Frontal cortex (tissue), 3 donors: ENCODE measurements at regions not wholly inside any gene's neighbourhood (a gene's known extent, or its start where the extent isn't known, plus 50 kb on each side); places are given as distances from the start of the nearest gene placed in this dataset.
"Not testable (repeated sequence)": the region's sequence is repeated elsewhere in the genome, so short reads cannot be mapped to it uniquely, and the experiment has no call there.

Experiments
- DNase-seq, 2 donors: peaks; one replicate each; pipeline ENCODE4 v3.0.0; 2012; ENCODE audit warnings: low spot score in 2 of 2
- FAIRE-seq: peaks from 2 replicates; lab custom pipeline; 2012; peaks lifted over from hg19 to GRCh38; lab: Jason Lieb, UNC
- donor health status: control.
- donor health status: control.
- donor health status: control.

- no peak for DNase-seq
- FAIRE-seq, result no peak
These were observed 385.0 kb upstream of the TRPC7 start for GRCh38 chr5:136750224-136750862.

GRCh38 chr5:136749016-136749415 lies 383.7 kb upstream of the TRPC7 start:
- FAIRE-seq (no peak), DNase-seq (no peak)

GRCh38 chr5:136743052-136743451 lies 377.7 kb upstream of the TRPC7 start:
- FAIRE-seq, result no peak
- DNase-seq, result no peak

GRCh38 chr5:136740228-136740627 lies 374.9 kb upstream of the TRPC7 start:
- DNase-seq (no peak), FAIRE-seq (no peak)

- DNase-seq, FAIRE-seq: not testable (repeated sequence)
These were observed 373.9 kb upstream of the TRPC7 start for GRCh38 chr5:136739271-136739670.

- FAIRE-seq, result no peak
These were observed 373.5 kb upstream of the TRPC7 start for GRCh38 chr5:136738829-136739228.

GRCh38 chr5:136736021-136736420 lies 370.7 kb upstream of the TRPC7 start:
- FAIRE-seq, result no peak
- no peak for DNase-seq

More at GRCh38 chr5:136738829-136739228, 373.5 kb upstream of the TRPC7 start:
- DNase-seq, result no peak

- FAIRE-seq, result not testable (repeated sequence)
These were observed 370.3 kb upstream of the TRPC7 start for GRCh38 chr5:136735611-136736010.

GRCh38 chr5:136734628-136735027 lies 369.3 kb upstream of the TRPC7 start:
- DNase-seq, result no peak

More at GRCh38 chr5:136735611-136736010, 370.3 kb upstream of the TRPC7 start:
- DNase-seq, result not testable (repeated sequence)

GRCh38 chr5:136732751-136733150 lies 367.4 kb upstream of the TRPC7 start:
- FAIRE-seq (no peak), DNase-seq (no peak)

More at GRCh38 chr5:136734628-136735027, 369.3 kb upstream of the TRPC7 start:
- FAIRE-seq, result no peak

- FAIRE-seq (no peak), DNase-seq (no peak)
These were observed 366.0 kb upstream of the TRPC7 start for GRCh38 chr5:136731241-136731900.

GRCh38 chr5:136730426-136730825 lies 365.1 kb upstream of the TRPC7 start:
- no peak for FAIRE-seq

GRCh38 chr5:136729901-136730355 lies 364.6 kb upstream of the TRPC7 start:
- no peak for DNase-seq
- FAIRE-seq, result no peak

More at GRCh38 chr5:136730426-136730825, 365.1 kb upstream of the TRPC7 start:
- no peak for DNase-seq

- no peak for FAIRE-seq
- DNase-seq, result no peak
These were observed 361.2 kb upstream of the TRPC7 start for GRCh38 chr5:136726506-136726905.

- no peak for DNase-seq
- FAIRE-seq, result no peak
These were observed 358.8 kb upstream of the TRPC7 start for GRCh38 chr5:136724161-136724560.

GRCh38 chr5:136722581-136722980 lies 357.2 kb upstream of the TRPC7 start:
- no peak for DNase-seq
- no peak for FAIRE-seq

- FAIRE-seq (no peak), DNase-seq (no peak)
These were observed 356.7 kb upstream of the TRPC7 start for GRCh38 chr5:136722086-136722485.

- DNase-seq (no peak), FAIRE-seq (no peak)
These were observed 355.3 kb upstream of the TRPC7 start for GRCh38 chr5:136720674-136721073.

- DNase-seq (no peak), FAIRE-seq (no peak)
These were observed 352.6 kb upstream of the TRPC7 start for GRCh38 chr5:136717917-136718316.

- FAIRE-seq (no peak), DNase-seq (no peak)
These were observed 348.9 kb upstream of the TRPC7 start for GRCh38 chr5:136714286-136714685.

GRCh38 chr5:136712628-136713027 lies 347.3 kb upstream of the TRPC7 start:
- FAIRE-seq (no peak), DNase-seq (no peak)
